ENCODE measurements at regions not wholly inside any gene's neighbourhood (a gene's known extent, or its start where the extent isn't known, plus 50 kb on each side); places are given as distances from the start of the nearest gene placed in this dataset.

- TF ChIP-seq GATA2 (IDR thresholded peaks at IDR 0.05; ENCODE audit: low read depth, low read length) (no peak), GATA3 (IDR thresholded peaks at IDR 0.05; ENCODE audit: low read depth, low read length) (no peak)
These were observed 59.0 kb upstream of the CD82 start for GRCh38 chr11:44506375-44507016.

All from SH-SY5Y (cell line).